ENCODE measurements at regions not wholly inside any gene's neighbourhood (a gene's known extent, or its start where the extent isn't known, plus 50 kb on each side); places are given as distances from the start of the nearest gene placed in this dataset.

DNA sequence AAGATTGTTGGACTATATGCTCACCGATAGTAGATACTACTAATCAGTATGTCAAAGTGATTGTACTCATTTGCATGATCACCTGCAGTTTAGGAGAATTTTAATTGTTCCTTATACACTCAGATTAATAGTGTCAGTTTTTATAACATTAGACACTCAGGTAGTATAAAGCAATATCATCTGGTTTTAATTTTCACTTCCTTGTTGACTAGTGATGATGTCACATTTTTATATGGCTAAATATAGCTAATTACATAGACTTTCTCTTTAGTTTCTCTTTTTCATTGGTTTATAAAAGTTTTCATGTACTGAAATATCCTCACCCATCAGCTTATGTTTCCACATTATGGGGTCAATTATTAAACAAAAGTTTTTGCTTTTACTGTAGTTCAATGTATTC lies 1332.4 kb upstream of the ADGRL2 start:
- TF ChIP-seq, protein P1, sequence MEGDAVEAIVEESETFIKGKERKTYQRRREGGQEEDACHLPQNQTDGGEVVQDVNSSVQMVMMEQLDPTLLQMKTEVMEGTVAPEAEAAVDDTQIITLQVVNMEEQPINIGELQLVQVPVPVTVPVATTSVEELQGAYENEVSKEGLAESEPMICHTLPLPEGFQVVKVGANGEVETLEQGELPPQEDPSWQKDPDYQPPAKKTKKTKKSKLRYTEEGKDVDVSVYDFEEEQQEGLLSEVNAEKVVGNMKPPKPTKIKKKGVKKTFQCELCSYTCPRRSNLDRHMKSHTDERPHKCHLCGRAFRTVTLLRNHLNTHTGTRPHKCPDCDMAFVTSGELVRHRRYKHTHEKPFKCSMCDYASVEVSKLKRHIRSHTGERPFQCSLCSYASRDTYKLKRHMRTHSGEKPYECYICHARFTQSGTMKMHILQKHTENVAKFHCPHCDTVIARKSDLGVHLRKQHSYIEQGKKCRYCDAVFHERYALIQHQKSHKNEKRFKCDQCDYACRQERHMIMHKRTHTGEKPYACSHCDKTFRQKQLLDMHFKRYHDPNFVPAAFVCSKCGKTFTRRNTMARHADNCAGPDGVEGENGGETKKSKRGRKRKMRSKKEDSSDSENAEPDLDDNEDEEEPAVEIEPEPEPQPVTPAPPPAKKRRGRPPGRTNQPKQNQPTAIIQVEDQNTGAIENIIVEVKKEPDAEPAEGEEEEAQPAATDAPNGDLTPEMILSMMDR (IDR thresholded peaks at IDR 0.05; ENCODE audit: insufficient read depth, low read length, poor library complexity, severe bottlenecking) = no peak
- TF ChIP-seq EZH2phosphoT487 (conservative IDR thresholded peaks at IDR 0.05; ENCODE audit: low read length) = no peak

Measured in SU-DHL-6 (cell line).